ENCODE measurements at regions not wholly inside any gene's neighbourhood (a gene's known extent, or its start where the extent isn't known, plus 50 kb on each side); places are given as distances from the start of the nearest gene placed in this dataset.
"Not testable (repeated sequence)": the region's sequence is repeated elsewhere in the genome, so short reads cannot be mapped to it uniquely, and the experiment has no call there.

DNA sequence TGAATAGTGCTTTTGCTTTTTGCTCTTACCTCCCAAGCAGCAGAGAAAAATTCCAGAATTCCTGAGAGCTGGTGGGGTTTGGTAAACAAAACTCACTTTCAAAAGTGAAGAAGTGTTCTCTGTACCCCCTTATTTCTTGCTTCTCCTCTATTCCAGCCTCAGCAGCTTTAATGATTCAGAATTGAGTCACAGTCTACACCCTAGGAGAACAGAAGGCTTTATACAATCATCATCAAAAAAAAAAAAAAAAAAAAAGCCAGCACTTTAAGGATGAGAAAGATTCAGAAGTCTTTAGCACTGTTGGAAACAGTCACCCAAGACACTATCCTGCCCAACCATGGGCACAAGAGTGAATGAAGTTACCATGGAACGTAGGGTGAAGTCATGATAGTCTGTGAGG, 1583.1 kb upstream of the PCDH10 start:
- Histone ChIP-seq H3K36me3 (replicated peaks) (no peaks in the 10 kb centered on the region), H3K4me3 (ENCODE audit: low read depth, low read length) (no peak overlapping the region), H3K27me3 (replicated peaks) (no peaks in the 10 kb centered on the region), H3K27ac (no peak overlapping the region)
- DNase-seq, result no peak
- in situ Hi-C loops (cut with HindIII; ENCODE audit: low pct_ligation_motif_present, low sequenced_read_pairs), result no loop called here
- TF ChIP-seq CTCF (IDR thresholded peaks at IDR 0.05; ENCODE audit: low read depth, low read length, missing control alignments), result no peak

- Histone ChIP-seq H3K27ac (no peak overlapping the region), H3K36me3 (replicated peaks) (no peaks in the 10 kb centered on the region), H3K4me3 (ENCODE audit: low read depth, low read length) (no peak overlapping the region), H3K27me3 (replicated peaks) (no peaks in the 10 kb centered on the region)
- in situ Hi-C loops (cut with HindIII; ENCODE audit: low pct_ligation_motif_present, low sequenced_read_pairs), result no loop called here
- DNase-seq, result no peak
- no peak for TF ChIP-seq CTCF (IDR thresholded peaks at IDR 0.05; ENCODE audit: low read depth, low read length, missing control alignments)
Observed at GRCh38 chr4:131584587-131584986, 1564.5 kb upstream of the PCDH10 start.

DNA sequence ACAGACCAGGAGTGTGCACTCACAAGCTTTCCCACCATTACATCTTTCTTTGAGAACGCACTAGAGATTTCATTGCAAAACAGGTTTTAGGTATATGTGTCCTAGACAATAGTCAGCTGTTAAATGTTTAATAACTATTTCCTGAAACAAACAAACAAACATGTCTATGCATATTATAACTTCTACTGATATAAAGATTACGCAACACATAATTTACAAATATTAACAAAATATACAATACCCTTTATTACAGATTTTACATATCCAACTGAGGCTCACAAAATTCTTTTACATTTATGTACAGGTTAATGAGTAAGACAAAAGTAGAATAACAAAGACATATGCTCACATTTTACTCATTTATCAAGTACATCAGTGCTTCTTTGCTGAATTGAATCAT, 1554.0 kb upstream of the PCDH10 start:
- in situ Hi-C loops (cut with HindIII; ENCODE audit: low pct_ligation_motif_present, low sequenced_read_pairs), result no loop called here
- H3K27me3 ChIP-seq (replicated peaks), result no peaks in the 10 kb centered on the region
- TF ChIP-seq CTCF (IDR thresholded peaks at IDR 0.05; ENCODE audit: low read depth, low read length, missing control alignments), result no peak
- no peak overlapping the region for H3K4me3 ChIP-seq (ENCODE audit: low read depth, low read length)
- no peak overlapping the region for H3K27ac ChIP-seq
- H3K36me3 ChIP-seq (replicated peaks), result no peaks in the 10 kb centered on the region
- DNase-seq, result no peak

- Histone ChIP-seq H3K27me3 (replicated peaks) (no peaks in the 10 kb centered on the region), H3K27ac (no peak overlapping the region), H3K36me3 (replicated peaks) (no peaks in the 10 kb centered on the region), H3K4me3 (ENCODE audit: low read depth, low read length) (no peak overlapping the region)
- TF ChIP-seq CTCF (IDR thresholded peaks at IDR 0.05; ENCODE audit: low read depth, low read length, missing control alignments), result no peak
- in situ Hi-C loops (cut with HindIII; ENCODE audit: low pct_ligation_motif_present, low sequenced_read_pairs), result no loop called here
- no peak for DNase-seq
Observed at GRCh38 chr4:131603705-131604104, 1545.4 kb upstream of the PCDH10 start.

DNA sequence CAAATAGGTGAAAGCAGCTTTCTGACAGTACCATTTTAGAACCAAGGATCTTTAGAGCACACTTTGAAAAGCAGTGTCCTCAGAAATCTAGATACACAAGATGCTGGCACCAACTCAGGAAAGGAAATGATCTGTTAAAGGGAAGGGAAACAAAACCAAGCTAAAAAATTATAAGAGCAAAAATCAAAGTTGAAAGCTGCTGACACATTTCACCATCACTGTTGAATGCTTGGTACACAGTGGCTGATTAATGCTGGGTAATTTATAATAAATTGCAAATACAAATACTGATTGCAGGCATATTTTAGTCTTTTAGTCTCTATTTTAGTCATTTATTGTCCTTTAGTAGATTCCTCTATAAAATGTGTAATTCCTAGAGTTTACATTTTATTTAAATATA, 1540.1 kb upstream of the PCDH10 start:
- no peak for DNase-seq
- in situ Hi-C loops (cut with HindIII; ENCODE audit: low pct_ligation_motif_present, low sequenced_read_pairs), result no loop called here
- Histone ChIP-seq H3K36me3 (replicated peaks) (no peaks in the 10 kb centered on the region), H3K27ac (no peak overlapping the region), H3K4me3 (ENCODE audit: low read depth, low read length) (no peak overlapping the region), H3K27me3 (replicated peaks) (no peaks in the 10 kb centered on the region)
- no peak for TF ChIP-seq CTCF (IDR thresholded peaks at IDR 0.05; ENCODE audit: low read depth, low read length, missing control alignments)

DNA sequence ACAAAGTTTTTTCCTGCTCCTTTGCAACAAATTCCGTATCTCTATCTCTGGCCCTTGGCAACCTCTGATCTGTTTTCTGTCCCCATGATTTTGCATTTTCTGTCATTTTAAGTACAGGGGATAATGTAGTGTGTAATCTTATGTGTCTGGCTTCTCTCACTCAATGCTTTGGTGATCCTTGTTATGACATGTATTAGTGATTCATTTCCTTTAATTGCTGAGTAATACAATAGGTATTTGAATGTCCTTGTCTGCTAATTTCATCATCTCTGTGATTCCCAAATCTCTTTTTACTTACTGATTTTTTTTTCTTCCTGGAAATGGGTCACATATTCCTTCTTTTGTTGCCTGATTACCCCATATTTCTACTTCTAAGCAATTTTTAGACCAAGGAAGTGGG, 1538.6 kb upstream of the PCDH10 start:
- in situ Hi-C loops (cut with HindIII; ENCODE audit: low pct_ligation_motif_present, low sequenced_read_pairs); H3K27me3 ChIP-seq (replicated peaks); H3K36me3 ChIP-seq (replicated peaks); H3K4me3 ChIP-seq (ENCODE audit: low read depth, low read length): not testable (repeated sequence)
- H3K27ac ChIP-seq, result peak overlapping the region; percentile 50
- peak; percentile 24 for DNase-seq

All from brain microvascular endothelial cell (primary cell).